ENCODE measurements at regions not wholly inside any gene's neighbourhood (a gene's known extent, or its start where the extent isn't known, plus 50 kb on each side); places are given as distances from the start of the nearest gene placed in this dataset.

GRCh38 chr17:72536788-72537187, 416.0 kb downstream of the SOX9 start:
- Mint-ChIP-seq H3K4me1 (peaks cover 11% of the 10 kb centered on the region), H3K27ac (no peak overlapping the region), H3K36me3 (ENCODE audit: low read depth) (peaks cover 3% of the 10 kb centered on the region), H3K4me3 (no peak overlapping the region), H3K9me3 (peaks cover 11% of the 10 kb centered on the region), H3K27me3 (ENCODE audit: insufficient read depth) (peaks cover 29% of the 10 kb centered on the region)
- Histone ChIP-seq H3K36me3 (ENCODE audit: control insufficient read depth, insufficient read depth, low read length) (no peaks in the 10 kb centered on the region), H3K9me3 (ENCODE audit: control insufficient read depth, low read length) (peaks cover 9% of the 10 kb centered on the region), H3K4me1 (ENCODE audit: control insufficient read depth, insufficient read depth, low read length) (peaks cover 3% of the 10 kb centered on the region), H3K27ac (ENCODE audit: low read depth, low read length) (no peak overlapping the region), H3K27me3 (ENCODE audit: control insufficient read depth, insufficient read depth, low read length, poor library complexity, severe bottlenecking) (peaks cover 23% of the 10 kb centered on the region), H3K9ac (ENCODE audit: extremely low read depth, low read length, poor library complexity, severe bottlenecking) (no peak overlapping the region), H3K4me3 (ENCODE audit: low read length) (no peak overlapping the region)
- TF ChIP-seq, protein P1, sequence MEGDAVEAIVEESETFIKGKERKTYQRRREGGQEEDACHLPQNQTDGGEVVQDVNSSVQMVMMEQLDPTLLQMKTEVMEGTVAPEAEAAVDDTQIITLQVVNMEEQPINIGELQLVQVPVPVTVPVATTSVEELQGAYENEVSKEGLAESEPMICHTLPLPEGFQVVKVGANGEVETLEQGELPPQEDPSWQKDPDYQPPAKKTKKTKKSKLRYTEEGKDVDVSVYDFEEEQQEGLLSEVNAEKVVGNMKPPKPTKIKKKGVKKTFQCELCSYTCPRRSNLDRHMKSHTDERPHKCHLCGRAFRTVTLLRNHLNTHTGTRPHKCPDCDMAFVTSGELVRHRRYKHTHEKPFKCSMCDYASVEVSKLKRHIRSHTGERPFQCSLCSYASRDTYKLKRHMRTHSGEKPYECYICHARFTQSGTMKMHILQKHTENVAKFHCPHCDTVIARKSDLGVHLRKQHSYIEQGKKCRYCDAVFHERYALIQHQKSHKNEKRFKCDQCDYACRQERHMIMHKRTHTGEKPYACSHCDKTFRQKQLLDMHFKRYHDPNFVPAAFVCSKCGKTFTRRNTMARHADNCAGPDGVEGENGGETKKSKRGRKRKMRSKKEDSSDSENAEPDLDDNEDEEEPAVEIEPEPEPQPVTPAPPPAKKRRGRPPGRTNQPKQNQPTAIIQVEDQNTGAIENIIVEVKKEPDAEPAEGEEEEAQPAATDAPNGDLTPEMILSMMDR (conservative IDR thresholded peaks at IDR 0.05): no peak
- no peak for DNase-seq
- 83 to 93% methylated on average over 6 to 9 of the region's 9 CpGs for WGBS, 2 experiments (ENCODE audit: insufficient coverage in 1 of 2, insufficient read length in 1 of 2)

- Mint-ChIP-seq H3K4me1 (peaks cover 11% of the 10 kb centered on the region), H3K9me3 (peaks cover 11% of the 10 kb centered on the region), H3K27me3 (ENCODE audit: insufficient read depth) (peaks cover 45% of the 10 kb centered on the region), H3K36me3 (ENCODE audit: low read depth) (peaks cover 3% of the 10 kb centered on the region), H3K27ac (no peak overlapping the region), H3K4me3 (no peak overlapping the region)
- Histone ChIP-seq H3K9ac (ENCODE audit: extremely low read depth, low read length, poor library complexity, severe bottlenecking) (no peak overlapping the region), H3K36me3 (ENCODE audit: control insufficient read depth, insufficient read depth, low read length) (no peaks in the 10 kb centered on the region), H3K27ac (ENCODE audit: low read depth, low read length) (no peak overlapping the region), H3K27me3 (ENCODE audit: control insufficient read depth, insufficient read depth, low read length, poor library complexity, severe bottlenecking) (peaks cover 23% of the 10 kb centered on the region), H3K4me1 (ENCODE audit: control insufficient read depth, insufficient read depth, low read length) (peaks cover 3% of the 10 kb centered on the region), H3K4me3 (ENCODE audit: low read length) (no peak overlapping the region), H3K9me3 (ENCODE audit: control insufficient read depth, low read length) (peaks cover 9% of the 10 kb centered on the region)
- WGBS, 2 experiments (ENCODE audit: insufficient coverage in 1 of 2, insufficient read length in 1 of 2): 79 to 93% methylated on average over 5 of the region's 5 CpGs
- TF ChIP-seq, protein P1 (conservative IDR thresholded peaks at IDR 0.05): no peak
- no peak for DNase-seq
Observed at GRCh38 chr17:72538443-72538842, 417.6 kb downstream of the SOX9 start.

GRCh38 chr17:72538901-72539352, 418.1 kb downstream of the SOX9 start:
- Histone ChIP-seq H3K36me3 (ENCODE audit: control insufficient read depth, insufficient read depth, low read length) (no peaks in the 10 kb centered on the region), H3K4me1 (ENCODE audit: control insufficient read depth, insufficient read depth, low read length) (peaks cover 3% of the 10 kb centered on the region), H3K9me3 (ENCODE audit: control insufficient read depth, low read length) (peaks cover 8% of the 10 kb centered on the region), H3K4me3 (ENCODE audit: low read length) (no peak overlapping the region), H3K27ac (ENCODE audit: low read depth, low read length) (no peak overlapping the region), H3K9ac (ENCODE audit: extremely low read depth, low read length, poor library complexity, severe bottlenecking) (no peak overlapping the region), H3K27me3 (ENCODE audit: control insufficient read depth, insufficient read depth, low read length, poor library complexity, severe bottlenecking) (peaks cover 23% of the 10 kb centered on the region)
- TF ChIP-seq, protein P1 (conservative IDR thresholded peaks at IDR 0.05): no peak
- H3K36me3 Mint-ChIP-seq (ENCODE audit: low read depth): peaks cover 3% of the 10 kb centered on the region
- H3K9me3 Mint-ChIP-seq: peaks cover 9% of the 10 kb centered on the region
- H3K27me3 Mint-ChIP-seq (ENCODE audit: insufficient read depth): peaks cover 46% of the 10 kb centered on the region
- no peak overlapping the region for H3K27ac Mint-ChIP-seq
- peaks cover 11% of the 10 kb centered on the region for H3K4me1 Mint-ChIP-seq
- WGBS, 2 experiments (ENCODE audit: insufficient coverage in 1 of 2, insufficient read length in 1 of 2): 66 to 73% methylated on average over 6 to 13 of the region's 13 CpGs
- peak; percentile 83 for DNase-seq
- H3K4me3 Mint-ChIP-seq: no peak overlapping the region

Measured in endodermal cell (in vitro differentiated cells).